Upper lobe of left lung (tissue), 4 donors: ENCODE measurements at regions not wholly inside any gene's neighbourhood (a gene's known extent, or its start where the extent isn't known, plus 50 kb on each side); places are given as distances from the start of the nearest gene placed in this dataset.

ENCODE experiments used
- EP300 ChIP-seq, 4 donors: sonication (generic); formaldehyde crosslinking; IDR thresholded peaks; one replicate each; pipeline ENCODE4 v1.5.1; 2017; ENCODE audit warnings: antibody characterized with exemption in 4 of 4, control low read depth in 2 of 4
- POLR2AphosphoS5 ChIP-seq, 2 donors: sonication (generic); formaldehyde crosslinking; IDR thresholded peaks; one replicate each; pipeline ENCODE4 v1.5.1; 2017; ENCODE audit warnings: antibody characterized with exemption in 2 of 2
- TF ChIP-seq, protein P1 (sequence below), 6 experiments: fragments of 450-650 bp in 4 of 6; fragments of 200-600 bp in 2 of 6; sonication (generic) in 2 of 6; IDR thresholded peaks; one replicate each; pipeline ENCODE4 v1.5.1; 2016 to 2019; ENCODE audit warnings: antibody characterized with exemption in 6 of 6

DNA sequence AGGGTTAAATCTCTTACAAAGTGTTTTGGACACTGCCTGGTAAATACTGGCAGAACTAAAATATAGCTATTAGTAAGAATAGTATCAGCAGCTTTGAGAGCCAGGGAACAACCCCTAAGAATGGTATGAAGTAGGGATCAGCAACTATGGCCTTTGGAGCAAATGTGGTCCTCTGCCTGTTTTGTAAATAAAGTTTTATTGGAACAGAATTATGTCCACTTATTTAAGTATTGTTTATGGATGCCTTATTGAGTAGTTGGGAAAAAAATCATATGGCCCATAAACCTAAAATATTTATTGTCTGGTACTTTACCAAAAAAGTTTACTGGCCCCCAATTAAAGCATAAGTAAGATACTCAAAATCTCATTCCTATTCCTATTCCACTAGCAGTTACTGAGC, 182.2 kb downstream of the PALM2AKAP2 start:
- TF ChIP-seq POLR2AphosphoS5 (IDR thresholded peaks at IDR 0.05), result no peak
- TF ChIP-seq, protein P1, sequence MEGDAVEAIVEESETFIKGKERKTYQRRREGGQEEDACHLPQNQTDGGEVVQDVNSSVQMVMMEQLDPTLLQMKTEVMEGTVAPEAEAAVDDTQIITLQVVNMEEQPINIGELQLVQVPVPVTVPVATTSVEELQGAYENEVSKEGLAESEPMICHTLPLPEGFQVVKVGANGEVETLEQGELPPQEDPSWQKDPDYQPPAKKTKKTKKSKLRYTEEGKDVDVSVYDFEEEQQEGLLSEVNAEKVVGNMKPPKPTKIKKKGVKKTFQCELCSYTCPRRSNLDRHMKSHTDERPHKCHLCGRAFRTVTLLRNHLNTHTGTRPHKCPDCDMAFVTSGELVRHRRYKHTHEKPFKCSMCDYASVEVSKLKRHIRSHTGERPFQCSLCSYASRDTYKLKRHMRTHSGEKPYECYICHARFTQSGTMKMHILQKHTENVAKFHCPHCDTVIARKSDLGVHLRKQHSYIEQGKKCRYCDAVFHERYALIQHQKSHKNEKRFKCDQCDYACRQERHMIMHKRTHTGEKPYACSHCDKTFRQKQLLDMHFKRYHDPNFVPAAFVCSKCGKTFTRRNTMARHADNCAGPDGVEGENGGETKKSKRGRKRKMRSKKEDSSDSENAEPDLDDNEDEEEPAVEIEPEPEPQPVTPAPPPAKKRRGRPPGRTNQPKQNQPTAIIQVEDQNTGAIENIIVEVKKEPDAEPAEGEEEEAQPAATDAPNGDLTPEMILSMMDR (IDR thresholded peaks at IDR 0.05), result no peak
- no peak for TF ChIP-seq EP300 (IDR thresholded peaks at IDR 0.05)
